Endodermal cell (in vitro differentiated cells): ENCODE measurements at regions not wholly inside any gene's neighbourhood (a gene's known extent, or its start where the extent isn't known, plus 50 kb on each side); places are given as distances from the start of the nearest gene placed in this dataset.

Source experiments
- DNase-seq: peaks from one replicate; pipeline ENCODE4 v3.0.0-alpha.2; 2017
- H3K27ac ChIP-seq: 2 replicates; pipeline ENCODE4 v1.5.1; 2013; ENCODE audit warnings: mild to moderate bottlenecking, low read depth, low read length, moderate library complexity
- H3K27me3 ChIP-seq: 2 replicates; pipeline ENCODE4 v1.6.1; 2013; ENCODE audit warnings: mild to moderate bottlenecking, low read length, moderate library complexity; ENCODE audit not compliant: insufficient read depth, control insufficient read depth, poor library complexity, severe bottlenecking
- H3K36me3 ChIP-seq: 2 replicates; pipeline ENCODE4 v1.7.0; 2013; ENCODE audit warnings: mild to moderate bottlenecking, low read length, moderate library complexity; ENCODE audit not compliant: control insufficient read depth, insufficient read depth
- H3K4me1 ChIP-seq: one replicate; pipeline ENCODE4 v1.7.0; 2013; ENCODE audit warnings: low read length; ENCODE audit not compliant: control insufficient read depth, insufficient read depth
- H3K4me3 ChIP-seq: 2 replicates; pipeline ENCODE4 v1.5.1; 2013; ENCODE audit warnings: mild to moderate bottlenecking, low read length, moderate library complexity
- H3K9ac ChIP-seq: 2 replicates; pipeline ENCODE4 v1.6.1; 2013; ENCODE audit warnings: mild to moderate bottlenecking, low read length, moderate library complexity; ENCODE audit not compliant: poor library complexity, severe bottlenecking; ENCODE audit errors: extremely low read depth
- H3K9me3 ChIP-seq: 2 replicates; pipeline ENCODE4 v1.6.1; 2013; ENCODE audit warnings: mild to moderate bottlenecking, low read length, moderate library complexity; ENCODE audit not compliant: control insufficient read depth
- H3K27ac Mint-ChIP-seq: 2 replicates; pipeline ENCODE4 v1.8.0; 2020; ENCODE audit warnings: mixed read lengths
- H3K27me3 Mint-ChIP-seq: 2 replicates; pipeline ENCODE4 v1.8.0; 2021; ENCODE audit warnings: mild to moderate bottlenecking, mixed read lengths; ENCODE audit not compliant: insufficient read depth
- H3K36me3 Mint-ChIP-seq: 2 replicates; pipeline ENCODE4 v1.8.0; 2020; ENCODE audit warnings: low read depth, mixed read lengths
- H3K4me1 Mint-ChIP-seq: 2 replicates; pipeline ENCODE4 v1.8.0; 2020; ENCODE audit warnings: mixed read lengths
- H3K4me3 Mint-ChIP-seq: 2 replicates; pipeline ENCODE4 v1.8.0; 2020; ENCODE audit warnings: mild to moderate bottlenecking, moderate library complexity, mixed read lengths
- H3K9me3 Mint-ChIP-seq: 2 replicates; pipeline ENCODE4 v1.8.0; 2020; ENCODE audit warnings: mild to moderate bottlenecking, mixed read lengths
- CTCF ChIP-seq: fragments of 200-600 bp; sonication (generic); conservative IDR thresholded peaks from 2 replicates; pipeline ENCODE4 v1.5.0; 2021; ENCODE audit warnings: antibody characterized with exemption, mild to moderate bottlenecking
- WGBS, 2 experiments: methylation state at CpG; one replicate each; pipeline versions ENCODE4 v1.1.5 to v1.1.7; 2013; ENCODE audit warnings: missing lambda C conversion rate in 2 of 2, mixed read lengths in 1 of 2; ENCODE audit not compliant: insufficient coverage in 1 of 2, insufficient read length in 1 of 2; 5-methylcytosine and 5-hydroxymethylcytosine counted together

- DNase-seq: no peak
- Histone ChIP-seq H3K9me3 (no peaks in the 10 kb centered on the region), H3K4me1 (no peaks in the 10 kb centered on the region), H3K36me3 (no peaks in the 10 kb centered on the region), H3K4me3 (no peak overlapping the region), H3K27me3 (no peaks in the 10 kb centered on the region), H3K27ac (no peak overlapping the region), H3K9ac (no peak overlapping the region)
- Mint-ChIP-seq H3K4me3 (no peak overlapping the region), H3K27ac (no peak overlapping the region), H3K4me1 (peaks cover 3% of the 10 kb centered on the region), H3K9me3 (peaks cover 7% of the 10 kb centered on the region), H3K36me3 (no peaks in the 10 kb centered on the region), H3K27me3 (no peaks in the 10 kb centered on the region)
- TF ChIP-seq CTCF: no peak
Measured at GRCh38 chr21:22345624-22346023, 1347.4 kb downstream of the NCAM2 start.

GRCh38 chr21:22346576-22346975 is 1348.4 kb downstream of the NCAM2 start:
- Mint-ChIP-seq H3K4me1 (peaks cover 3% of the 10 kb centered on the region), H3K4me3 (no peak overlapping the region), H3K9me3 (peaks cover under 1% of the 10 kb centered on the region), H3K27ac (no peak overlapping the region), H3K36me3 (no peaks in the 10 kb centered on the region), H3K27me3 (no peaks in the 10 kb centered on the region)
- Histone ChIP-seq H3K4me3 (no peak overlapping the region), H3K9me3 (no peaks in the 10 kb centered on the region), H3K27ac (no peak overlapping the region), H3K9ac (no peak overlapping the region), H3K36me3 (no peaks in the 10 kb centered on the region), H3K27me3 (no peaks in the 10 kb centered on the region), H3K4me1 (no peaks in the 10 kb centered on the region)
- no peak for DNase-seq
- no peak for TF ChIP-seq CTCF
- WGBS, 2 experiments: 83% methylated on average over 1 of the region's 1 CpG; no CpG with 5 or more reads in 1 of the 2 experiments

GRCh38 chr21:22351076-22351475 is 1352.9 kb downstream of the NCAM2 start:
- H3K27ac Mint-ChIP-seq: no peak overlapping the region
- 61% methylated on average over 2 of the region's 2 CpGs; no CpG with 5 or more reads in 1 of the 2 experiments for WGBS, 2 experiments
- Histone ChIP-seq H3K27ac (no peak overlapping the region), H3K4me1 (no peaks in the 10 kb centered on the region), H3K4me3 (no peak overlapping the region), H3K9me3 (no peaks in the 10 kb centered on the region), H3K27me3 (no peaks in the 10 kb centered on the region), H3K36me3 (no peaks in the 10 kb centered on the region), H3K9ac (no peak overlapping the region)
- H3K4me1 Mint-ChIP-seq: peaks cover 3% of the 10 kb centered on the region
- H3K4me3 Mint-ChIP-seq: no peak overlapping the region
- DNase-seq: no peak
- no peak for TF ChIP-seq CTCF
- peaks cover 2% of the 10 kb centered on the region for H3K9me3 Mint-ChIP-seq
- no peaks in the 10 kb centered on the region for H3K27me3 Mint-ChIP-seq
- H3K36me3 Mint-ChIP-seq: no peaks in the 10 kb centered on the region
